GM12872 (cell line): ENCODE measurements at regions not wholly inside any gene's neighbourhood (a gene's known extent, or its start where the extent isn't known, plus 50 kb on each side); places are given as distances from the start of the nearest gene placed in this dataset.

ENCODE experiments used
- TF ChIP-seq, protein P1 (sequence below): IDR thresholded peaks from 3 replicates; pipeline ENCODE4 v1.5.1; 2011; ENCODE audit warnings: low read depth, mild to moderate bottlenecking, low read length, moderate library complexity; ENCODE audit not compliant: insufficient read depth

GRCh38 chr1:119254067-119254720 is 113.7 kb upstream of the WARS2 start:
- TF ChIP-seq, protein P1, sequence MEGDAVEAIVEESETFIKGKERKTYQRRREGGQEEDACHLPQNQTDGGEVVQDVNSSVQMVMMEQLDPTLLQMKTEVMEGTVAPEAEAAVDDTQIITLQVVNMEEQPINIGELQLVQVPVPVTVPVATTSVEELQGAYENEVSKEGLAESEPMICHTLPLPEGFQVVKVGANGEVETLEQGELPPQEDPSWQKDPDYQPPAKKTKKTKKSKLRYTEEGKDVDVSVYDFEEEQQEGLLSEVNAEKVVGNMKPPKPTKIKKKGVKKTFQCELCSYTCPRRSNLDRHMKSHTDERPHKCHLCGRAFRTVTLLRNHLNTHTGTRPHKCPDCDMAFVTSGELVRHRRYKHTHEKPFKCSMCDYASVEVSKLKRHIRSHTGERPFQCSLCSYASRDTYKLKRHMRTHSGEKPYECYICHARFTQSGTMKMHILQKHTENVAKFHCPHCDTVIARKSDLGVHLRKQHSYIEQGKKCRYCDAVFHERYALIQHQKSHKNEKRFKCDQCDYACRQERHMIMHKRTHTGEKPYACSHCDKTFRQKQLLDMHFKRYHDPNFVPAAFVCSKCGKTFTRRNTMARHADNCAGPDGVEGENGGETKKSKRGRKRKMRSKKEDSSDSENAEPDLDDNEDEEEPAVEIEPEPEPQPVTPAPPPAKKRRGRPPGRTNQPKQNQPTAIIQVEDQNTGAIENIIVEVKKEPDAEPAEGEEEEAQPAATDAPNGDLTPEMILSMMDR = no peak

GRCh38 chr1:119260506-119260905 is 108.1 kb upstream of the HAO2 start:
- TF ChIP-seq, protein P1 = no peak

DNA sequence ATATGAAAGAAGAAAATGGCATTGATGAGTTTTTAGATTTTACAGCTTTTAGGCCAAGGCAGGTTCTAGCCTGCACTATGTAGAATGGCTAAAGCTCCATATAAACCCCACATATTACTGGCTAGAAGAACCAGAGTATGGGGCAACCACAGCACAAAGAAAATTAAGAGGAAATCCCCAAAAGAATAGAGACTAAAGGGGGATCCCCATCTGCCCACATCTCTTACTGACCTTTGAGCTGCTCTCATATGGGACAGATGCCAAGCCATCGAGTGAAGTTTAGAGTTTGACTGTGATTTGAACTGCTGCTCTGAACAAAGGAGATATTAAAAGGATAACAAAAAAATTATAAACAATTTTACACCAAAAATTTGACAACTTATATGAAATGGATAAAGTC is 102.2 kb upstream of the HAO2 start:
- TF ChIP-seq, protein P1 = no peak

- TF ChIP-seq, protein P1 = no peak
Observed at GRCh38 chr1:119266858-119267257, 101.7 kb upstream of the HAO2 start.

DNA sequence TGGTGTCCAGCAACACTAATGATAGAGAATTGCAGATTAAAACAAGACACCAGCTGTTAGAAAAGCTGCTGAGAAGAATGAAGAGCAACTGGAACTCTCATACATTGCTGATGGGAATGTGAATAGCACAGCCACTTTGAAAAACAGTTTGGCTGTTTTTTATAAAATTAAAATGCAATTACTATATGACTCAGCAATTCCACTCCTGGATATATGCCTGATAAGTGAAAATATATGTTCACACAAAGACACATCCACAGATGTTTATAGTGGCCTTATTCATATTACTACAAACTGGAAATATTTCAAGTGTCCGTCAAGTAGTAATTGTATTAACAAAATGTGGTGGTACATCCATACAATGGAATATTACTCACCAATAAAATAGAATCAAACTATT is 99.7 kb upstream of the HAO2 start:
- TF ChIP-seq, protein P1 = no peak

- TF ChIP-seq, protein P1 = peak; percentile 90
Observed at GRCh38 chr1:119275145-119276134, 93.1 kb upstream of the HAO2 start.

GRCh38 chr1:119276558-119276957 is 92.0 kb upstream of the HAO2 start:
- TF ChIP-seq, protein P1 = peak; percentile 24; the same call in 1 of the 3 replicates
